OCI-LY1 (cell line): ENCODE measurements at regions not wholly inside any gene's neighbourhood (a gene's known extent, or its start where the extent isn't known, plus 50 kb on each side); places are given as distances from the start of the nearest gene placed in this dataset.

Source experiments
- H2AFZ ChIP-seq: fragments of 200-600 bp; sonication (generic), shearing (Covaris generic); 2 replicates; pipeline ENCODE4 v1.6.0; 2014; ENCODE audit warnings: antibody characterized with exemption, mild to moderate bottlenecking, low read length
- H3F3A ChIP-seq: fragments of 200-600 bp; sonication (generic), shearing (Covaris generic); 2 replicates; pipeline ENCODE4 v1.6.0; 2014; ENCODE audit warnings: mild to moderate bottlenecking, antibody characterized with exemption, low read length, moderate library complexity; ENCODE audit not compliant: insufficient read depth
- H3K27ac ChIP-seq: fragments of 200-600 bp; sonication (generic); 2 replicates; pipeline ENCODE4 v1.5.1; 2014; ENCODE audit warnings: low read length, mixed run types, mild to moderate bottlenecking, low read depth; ENCODE audit not compliant: poor library complexity, severe bottlenecking
- H3K27me3 ChIP-seq: fragments of 200-600 bp; sonication (generic); 2 replicates; pipeline ENCODE4 v1.6.0; 2014; ENCODE audit warnings: antibody characterized with exemption, mild to moderate bottlenecking, low read length, moderate library complexity; ENCODE audit not compliant: insufficient read depth
- H3K36me3 ChIP-seq: fragments of 200-600 bp; sonication (generic); 2 replicates; pipeline ENCODE4 v1.6.1; 2014; ENCODE audit warnings: mild to moderate bottlenecking, antibody characterized with exemption, low read length, moderate library complexity, mixed read lengths; ENCODE audit not compliant: insufficient read depth
- H3K4me1 ChIP-seq: fragments of 200-600 bp; sonication (generic); 2 replicates; pipeline ENCODE4 v1.5.1; 2014; ENCODE audit warnings: mild to moderate bottlenecking, low read length, moderate library complexity; ENCODE audit not compliant: insufficient read depth, severe bottlenecking
- H3K4me2 ChIP-seq: fragments of 200-600 bp; sonication (generic), shearing (Covaris generic); 2 replicates; pipeline ENCODE4 v1.6.1; 2014; ENCODE audit warnings: low read length
- H3K4me3 ChIP-seq: fragments of 200-600 bp; sonication (generic); 2 replicates; pipeline ENCODE4 v1.5.1; 2014; ENCODE audit warnings: low read length, low read depth, mild to moderate bottlenecking, mixed read lengths; ENCODE audit not compliant: poor library complexity, severe bottlenecking
- H3K79me2 ChIP-seq: fragments of 200-600 bp; shearing (Covaris generic); 2 replicates; pipeline ENCODE4 v1.6.1; 2016; ENCODE audit warnings: mixed run types, low read length, mixed read lengths; ENCODE audit not compliant: insufficient read depth
- H3K9ac ChIP-seq: fragments of 200-600 bp; sonication (generic), shearing (Covaris generic); 2 replicates; pipeline ENCODE4 v1.6.1; 2014; ENCODE audit warnings: mild to moderate bottlenecking, low read length, mixed read lengths
- H3K9me2 ChIP-seq: fragments of 200-600 bp; sonication (generic), shearing (Covaris generic); 2 replicates; pipeline ENCODE4 v1.6.1; 2014; ENCODE audit warnings: low read depth, mild to moderate bottlenecking, low read length, mixed read lengths
- H3K9me3 ChIP-seq: fragments of 200-600 bp; shearing (Covaris generic); 2 replicates; pipeline ENCODE4 v1.6.1; 2014; ENCODE audit warnings: low read length, mixed read lengths
- H4K20me1 ChIP-seq: fragments of 200-600 bp; sonication (generic), shearing (Covaris generic); 2 replicates; pipeline ENCODE4 v1.6.0; 2016; ENCODE audit warnings: mild to moderate bottlenecking, low read length; ENCODE audit not compliant: insufficient read depth
- EZH2 ChIP-seq: fragments of 200-600 bp; sonication (generic), shearing (Covaris generic); IDR thresholded peaks from 2 replicates; pipeline ENCODE4 v1.8.0; 2017; ENCODE audit warnings: borderline replicate concordance, mixed run types, mild to moderate bottlenecking, antibody characterized with exemption, low read length, moderate library complexity, mixed read lengths
- TF ChIP-seq, protein P1 (sequence below): fragments of 200-600 bp; sonication (generic), shearing (Covaris generic); IDR thresholded peaks from 2 replicates; pipeline ENCODE4 v1.5.1; 2017; ENCODE audit warnings: mild to moderate bottlenecking, antibody characterized with exemption, low read length, moderate library complexity, mixed read lengths

- H3K4me1 ChIP-seq: no peaks in the 10 kb centered on the region
- no peaks in the 10 kb centered on the region for H3F3A ChIP-seq
- no peaks in the 10 kb centered on the region for H3K9me3 ChIP-seq
- H3K79me2 ChIP-seq: no peaks in the 10 kb centered on the region
- no peaks in the 10 kb centered on the region for H3K36me3 ChIP-seq
- TF ChIP-seq, protein P1, sequence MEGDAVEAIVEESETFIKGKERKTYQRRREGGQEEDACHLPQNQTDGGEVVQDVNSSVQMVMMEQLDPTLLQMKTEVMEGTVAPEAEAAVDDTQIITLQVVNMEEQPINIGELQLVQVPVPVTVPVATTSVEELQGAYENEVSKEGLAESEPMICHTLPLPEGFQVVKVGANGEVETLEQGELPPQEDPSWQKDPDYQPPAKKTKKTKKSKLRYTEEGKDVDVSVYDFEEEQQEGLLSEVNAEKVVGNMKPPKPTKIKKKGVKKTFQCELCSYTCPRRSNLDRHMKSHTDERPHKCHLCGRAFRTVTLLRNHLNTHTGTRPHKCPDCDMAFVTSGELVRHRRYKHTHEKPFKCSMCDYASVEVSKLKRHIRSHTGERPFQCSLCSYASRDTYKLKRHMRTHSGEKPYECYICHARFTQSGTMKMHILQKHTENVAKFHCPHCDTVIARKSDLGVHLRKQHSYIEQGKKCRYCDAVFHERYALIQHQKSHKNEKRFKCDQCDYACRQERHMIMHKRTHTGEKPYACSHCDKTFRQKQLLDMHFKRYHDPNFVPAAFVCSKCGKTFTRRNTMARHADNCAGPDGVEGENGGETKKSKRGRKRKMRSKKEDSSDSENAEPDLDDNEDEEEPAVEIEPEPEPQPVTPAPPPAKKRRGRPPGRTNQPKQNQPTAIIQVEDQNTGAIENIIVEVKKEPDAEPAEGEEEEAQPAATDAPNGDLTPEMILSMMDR: no peak
- no peak for TF ChIP-seq EZH2
- H3K27me3 ChIP-seq: no peaks in the 10 kb centered on the region
- no peaks in the 10 kb centered on the region for H3K9me2 ChIP-seq
- H3K9ac ChIP-seq: no peak overlapping the region
- H4K20me1 ChIP-seq: no peaks in the 10 kb centered on the region
- H3K27ac ChIP-seq: no peak overlapping the region
- no peak overlapping the region for H3K4me3 ChIP-seq
- no peak overlapping the region for H3K4me2 ChIP-seq
- H2AFZ ChIP-seq: no peak overlapping the region
Observed at GRCh38 chr14:30179381-30180130, 251.9 kb upstream of the PRKD1 start.

DNA sequence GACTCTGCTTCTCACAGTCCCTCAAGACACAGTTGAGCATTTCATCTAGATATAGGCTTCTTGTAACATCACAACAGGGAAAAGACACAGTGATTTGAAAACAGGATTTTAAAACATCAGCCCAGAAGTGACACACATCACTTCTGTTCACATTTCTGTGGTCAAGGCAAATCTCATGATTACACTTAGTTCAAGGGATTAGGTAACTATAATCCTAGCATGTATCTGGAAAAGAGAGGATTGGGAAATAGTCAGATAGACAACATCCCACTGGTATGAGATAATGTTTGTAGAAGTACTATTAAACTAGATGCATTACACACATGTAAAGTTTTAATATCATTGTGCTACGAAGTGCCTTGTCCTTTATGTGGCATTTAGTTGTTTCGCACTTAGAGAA lies 252.6 kb upstream of the PRKD1 start:
- H3K36me3 ChIP-seq: no peaks in the 10 kb centered on the region
- no peaks in the 10 kb centered on the region for H3K9me3 ChIP-seq

DNA sequence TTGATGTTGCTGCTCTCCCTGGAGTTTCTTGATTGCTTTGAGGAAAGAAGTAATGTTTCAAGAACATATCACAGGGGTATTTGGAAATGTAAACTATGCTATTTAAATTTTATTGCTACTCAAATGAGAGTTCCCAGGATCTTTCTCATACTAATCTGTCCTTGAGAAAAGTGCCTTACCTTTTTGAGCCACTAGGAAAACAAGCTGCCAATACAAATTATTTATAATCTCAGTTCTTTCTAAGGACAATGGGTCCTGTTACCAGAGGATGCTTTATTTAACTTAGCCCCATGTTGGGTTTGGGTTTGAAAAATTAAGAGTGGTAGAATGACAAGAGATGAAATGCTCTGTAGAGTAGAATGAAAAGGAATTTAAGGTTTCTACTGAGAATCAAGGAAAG lies 258.2 kb upstream of the PRKD1 start:
- Histone ChIP-seq H3K9me3 (no peaks in the 10 kb centered on the region), H3F3A (no peaks in the 10 kb centered on the region), H3K9ac (no peak overlapping the region), H2AFZ (no peak overlapping the region), H3K36me3 (no peaks in the 10 kb centered on the region), H3K4me3 (no peak overlapping the region), H3K4me2 (no peak overlapping the region), H3K4me1 (no peaks in the 10 kb centered on the region), H4K20me1 (no peaks in the 10 kb centered on the region), H3K9me2 (no peaks in the 10 kb centered on the region), H3K79me2 (no peaks in the 10 kb centered on the region), H3K27ac (no peak overlapping the region), H3K27me3 (no peaks in the 10 kb centered on the region)
- no peak for TF ChIP-seq EZH2
- TF ChIP-seq, protein P1: no peak

More for the DNA sequence above, 252.6 kb upstream of the PRKD1 start:
- no peak overlapping the region for H2AFZ ChIP-seq
- no peaks in the 10 kb centered on the region for H4K20me1 ChIP-seq
- TF ChIP-seq, protein P1: no peak
- no peak for TF ChIP-seq EZH2
- H3K4me2 ChIP-seq: no peak overlapping the region
- no peaks in the 10 kb centered on the region for H3K9me2 ChIP-seq
- no peak overlapping the region for H3K27ac ChIP-seq
- no peak overlapping the region for H3K4me3 ChIP-seq
- H3K79me2 ChIP-seq: no peaks in the 10 kb centered on the region
- H3K27me3 ChIP-seq: no peaks in the 10 kb centered on the region
- no peaks in the 10 kb centered on the region for H3F3A ChIP-seq
- H3K4me1 ChIP-seq: no peaks in the 10 kb centered on the region
- H3K9ac ChIP-seq: no peak overlapping the region
